Loucy (cell line): ENCODE measurements at regions not wholly inside any gene's neighbourhood (a gene's known extent, or its start where the extent isn't known, plus 50 kb on each side); places are given as distances from the start of the nearest gene placed in this dataset.

Experiments used
- H2AFZ ChIP-seq: fragments of 200-600 bp; sonication (generic); 2 replicates; pipeline ENCODE4 v1.6.0; 2016; ENCODE audit warnings: antibody characterized with exemption, mild to moderate bottlenecking, low read length, moderate library complexity
- H3F3A ChIP-seq: fragments of 200-600 bp; 2 replicates; pipeline ENCODE4 v1.6.0; 2016; ENCODE audit warnings: antibody characterized with exemption, low read depth, mild to moderate bottlenecking
- H3K27me3 ChIP-seq: fragments of 200-600 bp; sonication (generic); 2 replicates; pipeline ENCODE4 v1.6.1; 2014; ENCODE audit warnings: low read length, mild to moderate bottlenecking; ENCODE audit not compliant: insufficient read depth, poor library complexity, severe bottlenecking
- H3K36me3 ChIP-seq: fragments of 200-600 bp; sonication (generic); 2 replicates; pipeline ENCODE4 v1.6.1; 2016; ENCODE audit warnings: low read length; ENCODE audit not compliant: insufficient read depth
- H3K4me1 ChIP-seq: fragments of 200-600 bp; sonication (generic); 2 replicates; pipeline ENCODE4 v1.5.1; 2014; ENCODE audit warnings: low read length, mild to moderate bottlenecking; ENCODE audit not compliant: insufficient read depth, poor library complexity, severe bottlenecking
- H3K4me2 ChIP-seq: fragments of 200-600 bp; sonication (generic); 2 replicates; pipeline ENCODE4 v1.6.0; 2014; ENCODE audit warnings: antibody characterized with exemption, low read length, low read depth, mild to moderate bottlenecking; ENCODE audit not compliant: poor library complexity, severe bottlenecking
- H3K4me3 ChIP-seq: fragments of 200-600 bp; sonication (generic); 2 replicates; pipeline ENCODE4 v1.5.1; 2014; ENCODE audit warnings: low read length, mild to moderate bottlenecking, mixed read lengths; ENCODE audit not compliant: poor library complexity, severe bottlenecking
- H3K79me2 ChIP-seq: fragments of 200-600 bp; sonication (generic); 2 replicates; pipeline ENCODE4 v1.6.1; 2014; ENCODE audit warnings: low read length; ENCODE audit not compliant: insufficient read depth
- H3K9ac ChIP-seq: fragments of 200-600 bp; sonication (generic); 2 replicates; pipeline ENCODE4 v1.6.0; 2014; ENCODE audit warnings: mild to moderate bottlenecking, low read depth, low read length, moderate library complexity; ENCODE audit not compliant: poor library complexity, severe bottlenecking
- H3K9me2 ChIP-seq: fragments of 200-600 bp; sonication (generic); replicated peaks from 2 replicates; pipeline ENCODE4 v1.6.1; 2016; ENCODE audit warnings: low read depth, low read length, mixed read lengths
- H3K9me3 ChIP-seq: fragments of 200-600 bp; sonication (generic); 2 replicates; pipeline ENCODE4 v1.6.1; 2014; ENCODE audit warnings: mild to moderate bottlenecking, antibody characterized with exemption, low read length, low read depth; ENCODE audit not compliant: insufficient read depth
- H4K20me1 ChIP-seq: fragments of 200-600 bp; sonication (generic); 2 replicates; pipeline ENCODE4 v1.6.0; 2014; ENCODE audit warnings: antibody characterized with exemption, low read length, mild to moderate bottlenecking; ENCODE audit not compliant: insufficient read depth, poor library complexity, severe bottlenecking
- CTCF ChIP-seq: fragments of 200-600 bp; sonication (generic); conservative IDR thresholded peaks from 2 replicates; pipeline ENCODE4 v1.5.1; 2014; ENCODE audit warnings: mild to moderate bottlenecking, antibody characterized with exemption, low read length
- EZH2phosphoT487 ChIP-seq: fragments of 200-600 bp; IDR thresholded peaks from 2 replicates; pipeline ENCODE4 v1.6.1; 2018; ENCODE audit warnings: antibody characterized with exemption, mild to moderate bottlenecking, moderate library complexity, borderline replicate concordance

- Histone ChIP-seq H4K20me1 (no peaks in the 10 kb centered on the region), H3K9ac (no peak overlapping the region), H3F3A (no peaks in the 10 kb centered on the region), H2AFZ (no peak overlapping the region), H3K79me2 (no peaks in the 10 kb centered on the region), H3K27me3 (no peaks in the 10 kb centered on the region), H3K4me2 (no peak overlapping the region), H3K9me3 (no peaks in the 10 kb centered on the region), H3K4me1 (no peaks in the 10 kb centered on the region), H3K4me3 (no peak overlapping the region), H3K9me2 (no peaks in the 10 kb centered on the region), H3K36me3 (no peaks in the 10 kb centered on the region)
- no peak for TF ChIP-seq EZH2phosphoT487
- TF ChIP-seq CTCF, result no peak
These were observed 756.5 kb upstream of the ADAMTS16 start for GRCh38 chr5:4383518-4384198.

- Histone ChIP-seq H3K9me2 (no peaks in the 10 kb centered on the region), H3K4me3 (no peak overlapping the region), H3K27me3 (no peaks in the 10 kb centered on the region), H2AFZ (no peak overlapping the region), H3K4me1 (no peaks in the 10 kb centered on the region), H3K36me3 (no peaks in the 10 kb centered on the region), H3K79me2 (no peaks in the 10 kb centered on the region), H3F3A (no peaks in the 10 kb centered on the region), H3K9ac (no peak overlapping the region), H3K4me2 (no peak overlapping the region), H3K9me3 (no peaks in the 10 kb centered on the region), H4K20me1 (no peaks in the 10 kb centered on the region)
- TF ChIP-seq EZH2phosphoT487 (no peak), CTCF (no peak)
These were observed 755.5 kb upstream of the ADAMTS16 start for GRCh38 chr5:4384649-4385048.

GRCh38 chr5:4386152-4386551 is 754.0 kb upstream of the ADAMTS16 start:
- no peak overlapping the region for H2AFZ ChIP-seq
- no peaks in the 10 kb centered on the region for H3K27me3 ChIP-seq
- no peaks in the 10 kb centered on the region for H3K9me3 ChIP-seq
- TF ChIP-seq CTCF, result no peak
- no peak for TF ChIP-seq EZH2phosphoT487
- H3K4me2 ChIP-seq, result no peak overlapping the region
- H3F3A ChIP-seq, result no peaks in the 10 kb centered on the region
- no peak overlapping the region for H3K4me3 ChIP-seq
- H3K4me1 ChIP-seq, result no peaks in the 10 kb centered on the region
- H3K9me2 ChIP-seq, result no peaks in the 10 kb centered on the region
- H3K79me2 ChIP-seq, result no peaks in the 10 kb centered on the region
- no peaks in the 10 kb centered on the region for H4K20me1 ChIP-seq
- H3K36me3 ChIP-seq, result no peaks in the 10 kb centered on the region
- H3K9ac ChIP-seq, result no peak overlapping the region
